WTC11 (cell line): ENCODE measurements at regions not wholly inside any gene's neighbourhood (a gene's known extent, or its start where the extent isn't known, plus 50 kb on each side); places are given as distances from the start of the nearest gene placed in this dataset.

ENCODE experiments used
- CBFB ChIP-seq: sonication (generic); formaldehyde crosslinking; IDR thresholded peaks from 2 replicates; pipeline ENCODE4 v1.8.1; 2022; ENCODE audit warnings: mild to moderate bottlenecking, low read depth, missing genetic modification reagents
- FOXK1 ChIP-seq: sonication (generic); formaldehyde crosslinking; IDR thresholded peaks from 2 replicates; pipeline ENCODE4 v1.8.0; 2022; ENCODE audit warnings: mild to moderate bottlenecking, moderate library complexity, missing genetic modification reagents
- JUN ChIP-seq: sonication (generic); formaldehyde crosslinking; IDR thresholded peaks from 2 replicates; pipeline ENCODE4 v1.8.0; 2023; ENCODE audit warnings: mild to moderate bottlenecking, missing genetic modification reagents
- NR3C1 ChIP-seq: sonication (generic); formaldehyde crosslinking; conservative IDR thresholded peaks from 2 replicates; pipeline ENCODE4 v1.8.1; 2023; ENCODE audit warnings: low read depth, mild to moderate bottlenecking, missing genetic modification reagents
- TEAD4 ChIP-seq: sonication (generic); formaldehyde crosslinking; IDR thresholded peaks from 2 replicates; pipeline ENCODE4 v1.8.0; 2022; ENCODE audit warnings: mild to moderate bottlenecking, missing genetic modification reagents
- ZNF232 ChIP-seq: sonication (generic); formaldehyde crosslinking; IDR thresholded peaks from 2 replicates; pipeline ENCODE4 v1.8.0; 2022; ENCODE audit warnings: mild to moderate bottlenecking, missing genetic modification reagents
- TF ChIP-seq, protein P1 (sequence below): sonication (generic); formaldehyde crosslinking; IDR thresholded peaks from 2 replicates; pipeline ENCODE4 v1.8.0; 2023; ENCODE audit warnings: missing genetic modification reagents
- TF ChIP-seq, protein P2 (sequence below): sonication (generic); formaldehyde crosslinking; IDR thresholded peaks from 2 replicates; pipeline ENCODE4 v1.8.1; 2022; ENCODE audit warnings: mild to moderate bottlenecking, moderate library complexity, missing genetic modification reagents
- TF ChIP-seq, protein P3 (sequence below): fragments of 200-600 bp; IDR thresholded peaks from 2 replicates; pipeline ENCODE4 v1.8.0; 2022; ENCODE audit warnings: antibody characterized with exemption
- TF ChIP-seq, protein P4 (sequence below): sonication (generic); formaldehyde crosslinking; IDR thresholded peaks from 2 replicates; pipeline ENCODE4 v1.8.1; 2023; ENCODE audit warnings: mild to moderate bottlenecking, missing genetic modification reagents, moderate library complexity

DNA sequence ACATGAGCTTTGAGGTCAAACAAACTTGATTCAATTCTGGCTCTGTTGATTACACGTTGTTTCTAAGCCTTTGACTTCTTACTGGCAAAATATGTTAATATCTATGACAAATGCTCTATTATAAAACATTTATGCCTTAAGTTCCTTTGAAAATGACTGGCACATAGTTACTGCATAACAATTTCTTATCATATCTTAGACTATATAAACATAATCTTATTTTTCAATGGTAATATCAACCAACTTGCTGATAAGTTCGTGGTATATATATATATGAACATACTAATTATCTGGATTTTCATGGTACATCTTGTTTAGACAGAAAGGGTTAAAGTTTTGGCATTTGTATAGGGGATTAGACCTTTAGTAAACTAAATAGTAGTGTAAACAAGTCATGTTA, 645.6 kb upstream of the ZNF804A start:
- TF ChIP-seq, protein P1, sequence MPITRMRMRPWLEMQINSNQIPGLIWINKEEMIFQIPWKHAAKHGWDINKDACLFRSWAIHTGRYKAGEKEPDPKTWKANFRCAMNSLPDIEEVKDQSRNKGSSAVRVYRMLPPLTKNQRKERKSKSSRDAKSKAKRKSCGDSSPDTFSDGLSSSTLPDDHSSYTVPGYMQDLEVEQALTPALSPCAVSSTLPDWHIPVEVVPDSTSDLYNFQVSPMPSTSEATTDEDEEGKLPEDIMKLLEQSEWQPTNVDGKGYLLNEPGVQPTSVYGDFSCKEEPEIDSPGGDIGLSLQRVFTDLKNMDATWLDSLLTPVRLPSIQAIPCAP (CRISPR knock-in tag), result no peak
- TF ChIP-seq NR3C1 (CRISPR knock-in tag) (no peak), CBFB (CRISPR knock-in tag) (no peak), TEAD4 (CRISPR knock-in tag) (no peak), ZNF232 (CRISPR knock-in tag) (no peak), FOXK1 (CRISPR knock-in tag) (no peak), JUN (CRISPR knock-in tag) (no peak)
- TF ChIP-seq, protein P2, sequence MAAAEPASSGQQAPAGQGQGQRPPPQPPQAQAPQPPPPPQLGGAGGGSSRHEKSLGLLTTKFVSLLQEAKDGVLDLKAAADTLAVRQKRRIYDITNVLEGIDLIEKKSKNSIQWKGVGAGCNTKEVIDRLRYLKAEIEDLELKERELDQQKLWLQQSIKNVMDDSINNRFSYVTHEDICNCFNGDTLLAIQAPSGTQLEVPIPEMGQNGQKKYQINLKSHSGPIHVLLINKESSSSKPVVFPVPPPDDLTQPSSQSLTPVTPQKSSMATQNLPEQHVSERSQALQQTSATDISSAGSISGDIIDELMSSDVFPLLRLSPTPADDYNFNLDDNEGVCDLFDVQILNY (CRISPR knock-in tag), result no peak
- TF ChIP-seq, protein P3, sequence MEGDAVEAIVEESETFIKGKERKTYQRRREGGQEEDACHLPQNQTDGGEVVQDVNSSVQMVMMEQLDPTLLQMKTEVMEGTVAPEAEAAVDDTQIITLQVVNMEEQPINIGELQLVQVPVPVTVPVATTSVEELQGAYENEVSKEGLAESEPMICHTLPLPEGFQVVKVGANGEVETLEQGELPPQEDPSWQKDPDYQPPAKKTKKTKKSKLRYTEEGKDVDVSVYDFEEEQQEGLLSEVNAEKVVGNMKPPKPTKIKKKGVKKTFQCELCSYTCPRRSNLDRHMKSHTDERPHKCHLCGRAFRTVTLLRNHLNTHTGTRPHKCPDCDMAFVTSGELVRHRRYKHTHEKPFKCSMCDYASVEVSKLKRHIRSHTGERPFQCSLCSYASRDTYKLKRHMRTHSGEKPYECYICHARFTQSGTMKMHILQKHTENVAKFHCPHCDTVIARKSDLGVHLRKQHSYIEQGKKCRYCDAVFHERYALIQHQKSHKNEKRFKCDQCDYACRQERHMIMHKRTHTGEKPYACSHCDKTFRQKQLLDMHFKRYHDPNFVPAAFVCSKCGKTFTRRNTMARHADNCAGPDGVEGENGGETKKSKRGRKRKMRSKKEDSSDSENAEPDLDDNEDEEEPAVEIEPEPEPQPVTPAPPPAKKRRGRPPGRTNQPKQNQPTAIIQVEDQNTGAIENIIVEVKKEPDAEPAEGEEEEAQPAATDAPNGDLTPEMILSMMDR, result no peak
- TF ChIP-seq, protein P4, sequence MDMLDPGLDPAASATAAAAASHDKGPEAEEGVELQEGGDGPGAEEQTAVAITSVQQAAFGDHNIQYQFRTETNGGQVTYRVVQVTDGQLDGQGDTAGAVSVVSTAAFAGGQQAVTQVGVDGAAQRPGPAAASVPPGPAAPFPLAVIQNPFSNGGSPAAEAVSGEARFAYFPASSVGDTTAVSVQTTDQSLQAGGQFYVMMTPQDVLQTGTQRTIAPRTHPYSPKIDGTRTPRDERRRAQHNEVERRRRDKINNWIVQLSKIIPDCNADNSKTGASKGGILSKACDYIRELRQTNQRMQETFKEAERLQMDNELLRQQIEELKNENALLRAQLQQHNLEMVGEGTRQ, result no peak
